ENCODE measurements at regions not wholly inside any gene's neighbourhood (a gene's known extent, or its start where the extent isn't known, plus 50 kb on each side); places are given as distances from the start of the nearest gene placed in this dataset.

DNA sequence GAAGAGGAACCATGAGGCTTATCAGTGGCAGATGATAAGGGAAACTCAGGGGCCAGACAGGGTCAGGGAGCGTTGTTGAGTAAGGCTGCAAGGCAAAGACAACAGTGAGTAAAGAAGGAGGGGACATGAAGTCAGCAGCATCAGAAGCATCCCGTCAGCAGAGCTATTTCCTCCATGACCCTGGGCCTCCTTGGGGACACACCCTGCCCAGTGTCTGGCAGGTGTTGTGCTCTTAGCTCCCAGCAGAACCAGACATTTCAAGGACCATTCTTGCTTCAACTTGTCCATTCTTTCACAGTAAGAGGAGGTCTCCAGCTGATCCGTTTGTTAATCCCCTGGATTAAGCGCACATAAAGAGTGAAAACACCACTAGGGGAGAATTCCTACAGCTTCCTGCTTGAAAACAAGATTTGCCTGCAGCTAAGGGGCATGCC is 88.7 kb upstream of the MEIS1 start:
- no peak overlapping the region for H3K4me3 ChIP-seq (ENCODE audit: low read depth, low read length)
- TF ChIP-seq, protein P1, sequence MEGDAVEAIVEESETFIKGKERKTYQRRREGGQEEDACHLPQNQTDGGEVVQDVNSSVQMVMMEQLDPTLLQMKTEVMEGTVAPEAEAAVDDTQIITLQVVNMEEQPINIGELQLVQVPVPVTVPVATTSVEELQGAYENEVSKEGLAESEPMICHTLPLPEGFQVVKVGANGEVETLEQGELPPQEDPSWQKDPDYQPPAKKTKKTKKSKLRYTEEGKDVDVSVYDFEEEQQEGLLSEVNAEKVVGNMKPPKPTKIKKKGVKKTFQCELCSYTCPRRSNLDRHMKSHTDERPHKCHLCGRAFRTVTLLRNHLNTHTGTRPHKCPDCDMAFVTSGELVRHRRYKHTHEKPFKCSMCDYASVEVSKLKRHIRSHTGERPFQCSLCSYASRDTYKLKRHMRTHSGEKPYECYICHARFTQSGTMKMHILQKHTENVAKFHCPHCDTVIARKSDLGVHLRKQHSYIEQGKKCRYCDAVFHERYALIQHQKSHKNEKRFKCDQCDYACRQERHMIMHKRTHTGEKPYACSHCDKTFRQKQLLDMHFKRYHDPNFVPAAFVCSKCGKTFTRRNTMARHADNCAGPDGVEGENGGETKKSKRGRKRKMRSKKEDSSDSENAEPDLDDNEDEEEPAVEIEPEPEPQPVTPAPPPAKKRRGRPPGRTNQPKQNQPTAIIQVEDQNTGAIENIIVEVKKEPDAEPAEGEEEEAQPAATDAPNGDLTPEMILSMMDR (IDR thresholded peaks at IDR 0.05; ENCODE audit: borderline replicate concordance, insufficient read depth, low read depth, low read length), result no peak

DNA sequence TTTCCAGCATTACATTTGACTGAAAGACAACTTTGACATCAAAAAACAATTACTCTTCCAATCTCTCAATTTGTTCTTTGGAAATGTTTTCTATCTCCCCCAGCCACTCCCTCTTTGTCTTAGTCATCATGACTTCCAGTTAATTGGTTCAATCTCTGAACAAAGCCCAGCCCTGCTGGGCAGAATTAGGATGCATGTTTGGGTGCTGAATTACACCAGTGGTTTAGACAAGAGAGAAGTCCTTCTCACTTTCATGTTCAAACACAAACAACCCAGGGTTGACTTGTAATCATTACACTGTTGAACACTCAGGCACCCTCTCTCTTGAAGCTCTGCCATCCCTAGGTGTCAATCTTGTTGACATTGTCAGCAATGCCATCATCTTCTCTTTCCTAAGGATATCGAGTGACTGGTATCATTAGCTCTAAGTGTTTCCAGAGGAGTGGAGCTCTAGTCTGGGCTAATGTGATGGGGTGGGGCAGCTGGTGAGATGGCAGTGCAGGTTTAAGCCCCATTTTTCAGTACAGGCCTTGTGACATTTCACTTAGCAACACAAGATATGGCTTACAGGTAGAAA is 90.8 kb upstream of the MEIS1 start:
- H3K4me3 ChIP-seq (ENCODE audit: low read depth, low read length), result no peak overlapping the region
- TF ChIP-seq, protein P1 (IDR thresholded peaks at IDR 0.05; ENCODE audit: borderline replicate concordance, insufficient read depth, low read depth, low read length), result no peak

- TF ChIP-seq, protein P1 (IDR thresholded peaks at IDR 0.05; ENCODE audit: borderline replicate concordance, insufficient read depth, low read depth, low read length), result no peak
These were observed 91.7 kb upstream of the MEIS1 start for GRCh38 chr2:66343259-66343658.

DNA sequence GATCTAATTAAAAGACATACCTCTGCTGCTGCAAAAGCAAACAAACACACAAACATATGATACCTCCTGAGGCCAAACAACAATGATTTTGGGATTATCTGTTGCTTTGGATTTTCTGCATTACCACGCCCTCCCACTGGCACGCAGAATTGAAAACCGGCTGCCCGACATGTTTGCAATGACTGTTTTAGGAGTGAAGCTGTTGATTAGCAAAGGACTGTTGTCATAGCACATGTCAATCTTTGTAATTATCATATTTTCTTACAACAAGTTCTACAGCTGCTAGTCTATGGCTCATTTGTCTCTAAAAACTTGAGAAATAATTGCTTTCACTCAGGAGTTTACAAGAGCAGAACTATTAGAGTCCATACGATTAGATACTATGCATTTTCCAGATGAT is 94.4 kb upstream of the MEIS1 start:
- TF ChIP-seq, protein P1 (IDR thresholded peaks at IDR 0.05; ENCODE audit: borderline replicate concordance, insufficient read depth, low read depth, low read length), result no peak
- H3K4me3 ChIP-seq (ENCODE audit: low read depth, low read length), result no peak overlapping the region

More at GRCh38 chr2:66343259-66343658, 91.7 kb upstream of the MEIS1 start:
- no peak overlapping the region for H3K4me3 ChIP-seq (ENCODE audit: low read depth, low read length)

DNA sequence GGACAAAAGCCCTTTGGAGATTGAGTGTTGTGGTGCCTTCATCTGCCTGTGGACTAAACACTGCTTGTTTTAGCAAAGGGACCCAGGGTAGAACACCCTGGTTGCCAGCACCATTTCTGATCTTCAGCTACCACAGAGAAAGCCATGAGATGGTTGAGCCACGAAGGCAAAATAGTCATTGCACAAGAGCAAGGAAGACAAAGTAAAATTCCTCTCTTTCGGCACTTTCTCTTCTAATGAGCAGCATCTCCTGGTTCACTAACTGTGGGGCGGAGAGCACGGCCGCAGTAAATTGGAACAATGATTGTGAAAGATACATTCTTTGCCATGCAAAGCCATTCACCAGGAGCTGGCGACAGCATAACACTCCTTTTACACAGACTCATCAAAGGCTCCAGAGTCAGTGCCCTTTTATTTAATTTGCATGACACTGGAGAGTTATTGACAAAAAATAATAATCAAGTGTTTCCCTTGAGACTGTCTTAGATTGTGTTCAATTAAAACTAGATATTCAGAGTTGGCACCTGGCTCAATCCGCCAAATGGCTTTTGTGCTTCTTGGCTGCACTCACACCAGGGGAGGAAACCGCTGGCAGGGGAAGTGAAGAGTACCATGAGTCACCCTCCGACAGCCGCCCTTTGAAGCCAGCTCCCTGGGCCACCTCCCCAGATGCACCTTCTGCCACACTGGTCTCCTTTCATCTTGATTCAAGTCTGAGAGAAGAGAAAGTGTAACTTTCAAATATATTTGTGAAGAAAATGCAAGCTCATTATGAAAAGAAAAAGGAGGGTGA is 100.5 kb upstream of the MEIS1 start:
- H3K4me3 ChIP-seq (ENCODE audit: low read depth, low read length), result no peak overlapping the region
- TF ChIP-seq, protein P1 (IDR thresholded peaks at IDR 0.05; ENCODE audit: borderline replicate concordance, insufficient read depth, low read depth, low read length), result no peak

DNA sequence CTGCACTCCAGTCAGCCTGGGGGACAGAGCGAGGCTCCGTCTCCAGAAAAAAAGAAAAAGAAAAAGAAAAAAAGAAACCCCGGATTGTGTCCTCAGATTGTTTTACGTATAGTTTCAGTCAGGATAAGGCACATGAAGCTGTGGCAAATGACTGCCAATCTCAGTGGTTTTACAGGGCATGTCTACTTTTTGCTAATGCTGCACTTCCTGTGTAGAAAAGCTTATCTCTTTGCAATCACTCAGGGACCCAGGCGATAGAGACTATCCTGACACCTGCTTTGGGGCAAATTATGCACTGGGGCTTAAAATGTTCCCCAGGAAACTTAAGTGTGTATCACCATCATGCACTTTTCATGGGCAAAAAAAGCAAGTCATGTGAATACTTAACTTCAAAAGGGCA is 103.7 kb upstream of the MEIS1 start:
- H3K4me3 ChIP-seq (ENCODE audit: low read depth, low read length), result no peak overlapping the region
- TF ChIP-seq, protein P1 (IDR thresholded peaks at IDR 0.05; ENCODE audit: borderline replicate concordance, insufficient read depth, low read depth, low read length), result no peak
